NCI-H1694 treated with DMSO at 0.1 percent for 48 hours (cell line): ENCODE measurements at regions not wholly inside any gene's neighbourhood (a gene's known extent, or its start where the extent isn't known, plus 50 kb on each side); places are given as distances from the start of the nearest gene placed in this dataset.
"Not testable (repeated sequence)": the region's sequence is repeated elsewhere in the genome, so short reads cannot be mapped to it uniquely, and the experiment has no call there.

Experiments used
- DNase-seq: peaks from one replicate; lab custom pipeline; 2025; lab: John Stamatoyannopoulos, UW

- DNase-seq, result no peak
Observed at GRCh38 chr13:33554919-33555791, 262.8 kb upstream of the RFC3 start.

DNA sequence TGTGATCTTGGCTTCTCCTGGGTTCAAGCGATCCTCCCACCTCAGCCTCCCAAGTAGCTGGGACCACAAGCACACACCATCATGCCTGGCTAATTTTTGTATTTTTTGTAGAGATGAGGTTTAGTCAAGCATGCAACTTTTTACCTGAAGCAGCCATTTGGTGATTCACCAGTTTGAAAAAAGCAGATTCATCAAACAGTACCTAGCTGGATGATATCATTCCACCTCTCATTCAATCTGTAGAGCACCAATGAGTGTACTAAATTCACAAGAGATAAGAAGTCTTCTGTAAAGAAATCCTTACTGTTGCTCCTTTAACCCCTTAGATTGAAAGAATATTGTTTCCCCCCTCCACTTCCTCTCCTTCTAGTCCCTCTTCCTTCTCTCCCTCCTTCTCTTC, 261.1 kb upstream of the RFC3 start:
- DNase-seq, result no peak

- DNase-seq, result no peak
Observed at GRCh38 chr13:33560726-33561125, 257.2 kb upstream of the RFC3 start.

DNA sequence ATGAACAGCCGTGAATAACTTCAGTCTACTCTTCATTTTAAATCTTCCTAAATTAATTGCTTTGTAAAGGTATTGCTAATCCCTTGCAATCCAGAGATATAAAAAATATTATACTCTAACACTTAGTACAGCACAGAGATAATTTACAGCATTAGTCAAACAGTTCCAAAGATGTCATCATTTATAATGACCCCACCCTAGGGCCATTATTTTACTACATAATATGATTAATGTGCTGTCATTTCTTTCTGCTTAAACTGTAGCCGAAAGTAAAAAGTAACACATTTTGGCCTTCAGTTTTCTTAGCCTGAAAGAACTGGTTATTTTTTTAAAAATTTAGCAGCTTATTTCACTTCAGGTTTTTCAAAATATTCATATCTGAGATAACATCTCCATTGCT, 256.3 kb upstream of the RFC3 start:
- no peak for DNase-seq

GRCh38 chr13:33571618-33572017, 246.3 kb upstream of the RFC3 start:
- DNase-seq, result no peak

DNA sequence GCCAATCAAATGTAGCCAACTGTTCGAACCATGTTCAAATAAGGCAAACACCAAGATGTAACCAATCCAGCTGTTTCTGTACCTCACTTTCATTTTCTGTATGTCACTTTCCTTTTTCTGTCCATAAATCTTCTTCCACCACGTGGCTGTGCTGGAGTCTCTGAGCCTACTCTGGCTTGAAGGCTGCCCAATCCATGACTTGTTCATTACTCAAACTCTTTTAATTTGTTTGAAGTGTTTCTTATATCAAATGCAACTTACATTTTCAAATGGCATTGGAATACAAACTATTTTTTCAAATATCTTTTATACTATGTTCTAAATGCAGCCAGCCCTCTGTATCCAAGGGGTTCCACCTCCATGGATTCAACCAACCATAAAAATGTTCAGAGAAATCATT, 245.6 kb upstream of the RFC3 start:
- not testable (repeated sequence) for DNase-seq

- DNase-seq, result no peak
Observed at GRCh38 chr13:33575378-33575777, 242.6 kb upstream of the RFC3 start.

GRCh38 chr13:33577007-33577406, 240.9 kb upstream of the RFC3 start:
- DNase-seq, result no peak

DNA sequence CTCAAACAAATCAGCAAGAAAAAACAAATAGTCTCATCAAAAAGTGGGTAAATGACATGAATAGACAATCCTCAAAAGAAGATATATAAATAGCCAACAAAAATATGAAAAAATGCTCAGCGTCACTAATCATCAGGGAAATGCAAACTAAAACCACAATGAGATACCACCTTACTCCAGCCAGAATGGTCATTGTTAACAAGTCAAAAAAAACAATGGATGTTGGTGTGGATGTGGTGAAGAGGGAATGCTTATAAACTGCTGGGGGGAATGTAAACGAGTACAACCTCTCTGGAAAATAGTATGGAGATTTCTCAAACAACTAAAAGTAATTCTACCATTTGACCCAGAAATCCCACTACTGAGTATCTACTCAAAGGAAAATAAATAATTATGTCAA, 239.2 kb upstream of the RFC3 start:
- DNase-seq, result no peak

DNA sequence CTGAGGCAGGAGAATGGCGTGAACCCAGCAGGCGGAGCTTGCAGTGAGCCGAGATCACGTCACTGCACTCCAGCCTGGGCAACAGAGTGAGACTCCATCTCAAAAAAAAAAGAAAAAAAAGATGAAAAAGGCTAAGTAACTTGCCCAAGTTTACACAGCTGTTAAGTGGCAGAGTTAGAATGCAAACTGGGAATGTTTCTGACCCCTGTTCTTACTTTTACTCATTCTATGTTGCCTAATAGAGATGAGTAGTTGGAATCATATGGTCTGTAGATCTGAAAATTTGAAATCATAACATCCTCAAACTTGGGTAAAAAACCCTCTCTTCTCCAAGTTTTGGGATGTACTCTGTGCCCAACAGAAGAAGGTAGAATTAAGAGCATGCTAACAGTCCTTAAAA, 235.8 kb upstream of the RFC3 start:
- no peak for DNase-seq

GRCh38 chr13:33583398-33583797, 234.6 kb upstream of the RFC3 start:
- DNase-seq, result no peak

- DNase-seq, result no peak
Observed at GRCh38 chr13:33590936-33591335, 227.0 kb upstream of the RFC3 start.

DNA sequence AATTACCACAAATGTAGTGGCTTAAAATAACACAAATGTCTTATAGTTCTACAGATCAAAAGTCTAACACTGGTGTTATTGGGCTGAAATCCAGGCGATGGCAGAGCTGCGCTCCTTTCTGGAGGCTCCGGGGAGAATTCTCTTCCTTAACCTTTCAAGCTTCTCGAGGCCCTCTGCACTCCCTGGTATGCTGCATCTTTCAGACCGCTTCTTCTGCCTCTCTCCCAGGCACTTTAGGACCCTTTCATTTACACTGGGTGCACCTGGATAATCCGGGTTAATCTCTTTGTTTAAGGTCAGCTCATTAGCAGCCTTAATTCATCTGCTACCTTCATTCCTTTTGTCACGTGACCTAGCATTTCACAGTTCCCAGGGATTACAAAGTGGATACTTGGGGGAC, 211.3 kb upstream of the RFC3 start:
- no peak for DNase-seq

DNA sequence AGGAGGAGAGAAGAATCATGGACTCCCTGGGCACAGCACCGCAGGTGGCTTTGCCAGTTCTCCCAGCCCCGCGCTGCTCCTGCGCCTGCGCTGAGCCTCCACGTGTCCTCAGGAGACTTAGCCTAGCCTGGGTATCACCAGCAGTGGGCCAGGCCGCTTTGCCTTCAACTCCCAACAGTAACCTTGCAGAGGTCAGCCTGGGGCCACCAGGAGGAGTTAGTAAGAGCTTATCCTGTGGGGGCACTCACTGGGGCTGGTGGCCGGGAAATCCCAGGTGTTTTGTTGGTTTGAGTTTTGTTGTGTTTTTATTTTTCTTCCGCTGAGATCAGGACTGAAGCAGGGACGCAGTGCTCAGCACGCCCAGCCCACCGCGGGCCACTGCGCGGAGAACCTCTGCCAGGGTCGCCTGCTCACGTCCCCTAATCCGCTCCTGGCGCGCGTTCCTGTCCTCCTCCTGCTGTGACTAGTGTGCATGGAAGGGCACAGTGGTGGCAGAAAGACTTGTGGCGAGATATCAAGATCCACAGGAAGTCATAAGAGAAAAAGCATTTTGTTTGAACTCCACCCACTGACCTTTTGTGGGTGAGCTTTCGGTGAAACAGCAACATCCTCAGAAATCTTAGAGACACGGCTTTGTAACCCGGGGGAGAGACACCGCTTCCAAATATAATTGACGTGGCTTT, 207.4 kb upstream of the RFC3 start:
- DNase-seq, result no peak

- no peak for DNase-seq
Observed at GRCh38 chr13:33611121-33611805, 206.7 kb upstream of the RFC3 start.

- DNase-seq, result no peak
Observed at GRCh38 chr13:33612641-33613638, 205.0 kb upstream of the RFC3 start.

- DNase-seq, result peak; percentile 72
Observed at GRCh38 chr13:33615436-33615835, 202.5 kb upstream of the RFC3 start.

- DNase-seq, result no peak
Observed at GRCh38 chr13:33616130-33616529, 201.8 kb upstream of the RFC3 start.

DNA sequence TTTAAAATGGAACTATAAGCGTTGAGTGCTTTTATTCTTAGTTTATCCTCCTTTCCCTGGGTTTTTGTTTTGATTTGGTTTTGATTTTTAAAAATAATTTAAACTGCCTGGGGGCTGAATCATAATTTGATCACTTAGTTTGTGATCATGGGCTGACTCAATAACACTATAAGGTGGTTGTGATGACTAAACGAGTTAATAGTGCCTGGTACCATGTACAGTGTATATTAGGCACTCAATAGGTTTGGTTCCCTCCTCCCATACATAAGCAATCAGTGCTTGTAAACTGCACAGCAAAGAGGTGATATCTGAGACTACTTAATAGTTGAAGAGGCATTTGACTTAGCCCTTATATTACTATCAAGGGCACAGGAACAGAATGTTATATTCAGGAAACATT, 200.9 kb upstream of the RFC3 start:
- no peak for DNase-seq

- DNase-seq, result no peak
Observed at GRCh38 chr13:33624253-33624652, 193.7 kb upstream of the RFC3 start.

DNA sequence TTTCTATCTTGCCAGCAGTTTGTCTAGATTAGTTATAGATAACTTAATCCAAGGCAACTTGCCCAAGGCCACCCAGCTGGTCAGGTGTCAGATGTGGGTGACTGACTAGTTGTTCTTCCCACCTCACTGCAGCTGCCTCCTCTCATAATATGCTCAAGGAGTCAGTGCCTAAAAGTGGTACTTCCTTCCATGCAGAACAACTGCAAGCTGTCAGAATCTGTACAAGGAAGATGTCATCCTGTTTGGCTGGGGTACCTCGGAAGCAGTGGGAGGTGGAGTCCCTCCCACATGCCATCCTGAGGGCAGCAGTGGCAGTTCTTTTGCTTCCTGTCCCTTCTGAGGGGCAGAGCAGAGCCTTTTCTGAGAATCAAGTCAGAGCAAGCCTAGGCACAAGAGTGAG, 193.2 kb upstream of the RFC3 start:
- no peak for DNase-seq

- no peak for DNase-seq
Observed at GRCh38 chr13:33626407-33626806, 191.5 kb upstream of the RFC3 start.
